Body of pancreas (tissue), 4 donors: ENCODE measurements at regions not wholly inside any gene's neighbourhood (a gene's known extent, or its start where the extent isn't known, plus 50 kb on each side); places are given as distances from the start of the nearest gene placed in this dataset.

Source experiments
- ATAC-seq: fragments of 150-250 bp; one replicate; pipeline ENCODE4 v1.9.1; 2016
- DNase-seq, 4 donors: peaks; one replicate each; pipeline ENCODE4 v3.0.0-alpha.2; 2019
- H3K27ac ChIP-seq, 4 donors: fragments of 200-600 bp; sonication (generic); 1 replicate in 3 of 4; 2 replicates in 1 of 4; pipeline versions ENCODE4 v1.5.1 to v1.6.1; 2016 to 2019; ENCODE audit warnings: mild to moderate bottlenecking in 1 of 4, mixed read lengths in 1 of 4, moderate library complexity in 1 of 4
- H3K27me3 ChIP-seq, 2 donors: fragments of 200-600 bp; sonication (generic); one replicate each; pipeline ENCODE4 v1.6.0; 2016; ENCODE audit warnings: mild to moderate bottlenecking in 1 of 2
- H3K36me3 ChIP-seq, 2 donors: fragments of 200-600 bp; sonication (generic); replicated peaks in 1 of 2; 2 replicates each; pipeline ENCODE4 v1.5.1; 2016; ENCODE audit warnings: low read depth in 2 of 2; ENCODE audit not compliant: insufficient read depth in 1 of 2
- H3K4me1 ChIP-seq: fragments of 200-600 bp; sonication (generic); one replicate; pipeline ENCODE4 v1.6.0; 2016
- H3K4me3 ChIP-seq, 2 donors: fragments of 200-600 bp; sonication (generic); 1 replicate in 1 of 2; 2 replicates in 1 of 2; pipeline ENCODE4 v1.5.1; 2016 to 2019
- H3K9me3 ChIP-seq, 3 donors: fragments of 200-600 bp; sonication (generic); 1 replicate in 2 of 3; 2 replicates in 1 of 3; pipeline ENCODE4 v1.5.1; 2016
- POLR2A ChIP-seq, 3 donors: fragments of 450-650 bp; IDR thresholded peaks; one replicate each; pipeline ENCODE4 v1.6.1; 2016; ENCODE audit warnings: antibody characterized with exemption in 3 of 3, mild to moderate bottlenecking in 2 of 3
- WGBS, 2 donors: methylation state at CpG; one replicate each; pipeline ENCODE4 v1.1.5; 2017; 5-methylcytosine and 5-hydroxymethylcytosine counted together
- intact Hi-C: fragments of 100-400 bp; cut with DNase I; formaldehyde crosslinking; loops from one replicate; pipeline ENCODE4 v1.15.1; 2023
- TF ChIP-seq, protein P1 (sequence below), 7 experiments: fragments of 450-650 bp in 4 of 7; fragments of 200-600 bp in 3 of 7; sonication (generic) in 3 of 7; IDR thresholded peaks; one replicate each; pipeline ENCODE4 v1.5.1; 2016 to 2019; ENCODE audit warnings: antibody characterized with exemption in 7 of 7

DNA sequence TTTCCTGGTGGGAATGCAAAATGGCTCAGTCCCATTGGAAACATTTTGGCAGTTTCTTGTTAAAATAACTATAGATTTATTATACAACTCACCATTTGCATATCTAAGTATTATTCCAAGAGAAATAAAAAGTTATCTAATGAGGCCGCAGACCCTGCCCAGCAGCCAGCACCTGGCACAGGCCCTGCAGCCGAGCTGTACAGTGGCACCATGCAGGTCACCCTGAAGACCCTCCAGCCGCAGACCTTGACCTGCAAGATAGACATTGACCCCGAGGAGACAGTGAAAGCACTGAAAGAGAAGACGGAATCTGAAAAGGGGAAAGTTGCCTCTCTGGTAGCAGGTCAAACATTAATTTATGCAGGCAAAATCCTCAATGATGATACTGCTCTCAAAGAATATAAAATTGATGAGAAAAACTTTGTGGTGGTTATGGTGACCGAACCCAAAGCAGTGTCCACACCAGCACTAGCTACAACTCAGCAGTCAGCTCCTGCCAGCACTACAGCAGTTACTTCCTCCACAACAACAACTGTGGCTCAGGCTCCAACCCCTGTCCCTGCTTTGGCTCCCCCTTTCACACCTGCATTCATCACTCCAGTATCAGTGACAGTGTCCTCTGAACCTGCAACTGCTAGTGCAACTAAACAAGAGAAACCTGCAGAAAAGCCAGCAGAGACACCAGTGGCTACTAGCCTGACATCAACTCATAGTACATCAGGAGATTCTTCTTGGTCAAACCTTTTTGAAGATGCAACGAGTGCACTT is 113.5 kb upstream of the SATB1 start:
- DNase-seq, result no peak
- TF ChIP-seq, protein P1, sequence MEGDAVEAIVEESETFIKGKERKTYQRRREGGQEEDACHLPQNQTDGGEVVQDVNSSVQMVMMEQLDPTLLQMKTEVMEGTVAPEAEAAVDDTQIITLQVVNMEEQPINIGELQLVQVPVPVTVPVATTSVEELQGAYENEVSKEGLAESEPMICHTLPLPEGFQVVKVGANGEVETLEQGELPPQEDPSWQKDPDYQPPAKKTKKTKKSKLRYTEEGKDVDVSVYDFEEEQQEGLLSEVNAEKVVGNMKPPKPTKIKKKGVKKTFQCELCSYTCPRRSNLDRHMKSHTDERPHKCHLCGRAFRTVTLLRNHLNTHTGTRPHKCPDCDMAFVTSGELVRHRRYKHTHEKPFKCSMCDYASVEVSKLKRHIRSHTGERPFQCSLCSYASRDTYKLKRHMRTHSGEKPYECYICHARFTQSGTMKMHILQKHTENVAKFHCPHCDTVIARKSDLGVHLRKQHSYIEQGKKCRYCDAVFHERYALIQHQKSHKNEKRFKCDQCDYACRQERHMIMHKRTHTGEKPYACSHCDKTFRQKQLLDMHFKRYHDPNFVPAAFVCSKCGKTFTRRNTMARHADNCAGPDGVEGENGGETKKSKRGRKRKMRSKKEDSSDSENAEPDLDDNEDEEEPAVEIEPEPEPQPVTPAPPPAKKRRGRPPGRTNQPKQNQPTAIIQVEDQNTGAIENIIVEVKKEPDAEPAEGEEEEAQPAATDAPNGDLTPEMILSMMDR (IDR thresholded peaks at IDR 0.05), result no peak
- TF ChIP-seq POLR2A (IDR thresholded peaks at IDR 0.05), result no peak
- Histone ChIP-seq H3K27ac (no peak overlapping the region), H3K4me3 (no peak overlapping the region), H3K4me1 (no peaks in the 10 kb centered on the region), H3K36me3 (no peaks in the 10 kb centered on the region), H3K27me3 (no peaks in the 10 kb centered on the region), H3K9me3 (no peaks in the 10 kb centered on the region)
- 71 to 75% methylated on average over 7 of the region's 7 CpGs for WGBS, 2 donors
- intact Hi-C loops, result no loop called here
- no peak for ATAC-seq

- Histone ChIP-seq H3K9me3 (no peaks in the 10 kb centered on the region), H3K36me3 (no peaks in the 10 kb centered on the region), H3K4me3 (no peak overlapping the region), H3K27ac (no peak overlapping the region), H3K4me1 (no peaks in the 10 kb centered on the region), H3K27me3 (no peaks in the 10 kb centered on the region)
- no peak for ATAC-seq
- DNase-seq, result no peak
- TF ChIP-seq, protein P1 (IDR thresholded peaks at IDR 0.05), result no peak
- TF ChIP-seq POLR2A (IDR thresholded peaks at IDR 0.05), result no peak
- 91 to 98% methylated on average over 2 of the region's 2 CpGs for WGBS, 2 donors
- intact Hi-C loops, result no loop called here
Observed at GRCh38 chr3:18533039-18533438, 107.9 kb upstream of the SATB1 start.

DNA sequence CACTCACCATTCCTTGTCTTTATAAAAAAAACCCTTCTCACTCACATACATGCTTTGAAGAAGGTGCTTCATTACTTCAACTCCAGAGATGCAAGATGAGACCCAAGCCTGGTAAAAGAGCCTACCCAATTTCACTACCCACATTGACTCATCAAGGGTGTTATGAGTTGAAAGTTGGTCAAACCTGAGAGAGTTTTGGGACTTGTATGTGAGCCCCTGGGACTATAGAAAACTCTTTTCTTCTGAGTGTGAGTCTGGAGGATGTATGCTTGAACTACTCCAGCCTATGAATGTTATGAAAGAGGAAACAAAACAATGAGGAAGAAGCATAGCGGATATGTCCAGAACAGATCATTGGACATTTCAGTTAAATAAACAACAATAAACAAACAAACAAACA is 106.5 kb upstream of the SATB1 start:
- H3K4me1 ChIP-seq, result no peaks in the 10 kb centered on the region
- no peaks in the 10 kb centered on the region for H3K9me3 ChIP-seq
- no peak for TF ChIP-seq POLR2A (IDR thresholded peaks at IDR 0.05)
- TF ChIP-seq, protein P1 (IDR thresholded peaks at IDR 0.05), result no peak
- H3K36me3 ChIP-seq, result no peaks in the 10 kb centered on the region
- no peak overlapping the region for H3K4me3 ChIP-seq
- no peak overlapping the region for H3K27ac ChIP-seq
- intact Hi-C loops, result no loop called here
- DNase-seq (no peak), ATAC-seq (no peak)
- WGBS, 2 donors, result 89 to 93% methylated on average over 1 of the region's 1 CpG
- no peaks in the 10 kb centered on the region for H3K27me3 ChIP-seq

DNA sequence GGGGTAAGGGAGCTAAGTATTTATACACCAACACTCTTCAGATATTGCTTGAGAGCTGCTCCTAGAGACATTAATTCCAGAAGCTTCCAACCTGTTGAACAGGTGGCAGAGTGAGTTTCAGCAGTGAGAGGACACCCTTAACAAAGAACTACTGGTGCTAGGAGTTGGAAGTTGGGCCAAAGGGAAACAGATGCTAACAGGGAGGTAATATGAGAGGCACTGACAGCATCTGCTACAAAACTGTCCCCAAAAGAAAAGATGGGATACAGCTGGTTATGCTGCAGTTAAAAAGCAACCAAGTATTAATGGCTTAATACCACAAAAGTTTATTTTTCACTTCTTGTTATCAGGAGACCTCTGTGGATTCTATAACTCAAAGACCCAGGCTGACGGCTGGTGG is 104.5 kb upstream of the SATB1 start:
- intact Hi-C loops, result no loop called here
- ATAC-seq (no peak), DNase-seq (no peak)
- 74 to 95% methylated on average over 1 of the region's 1 CpG for WGBS, 2 donors
- Histone ChIP-seq H3K36me3 (no peaks in the 10 kb centered on the region), H3K27ac (no peak overlapping the region), H3K27me3 (no peaks in the 10 kb centered on the region), H3K9me3 (no peaks in the 10 kb centered on the region), H3K4me1 (no peaks in the 10 kb centered on the region), H3K4me3 (no peak overlapping the region)
- no peak for TF ChIP-seq POLR2A (IDR thresholded peaks at IDR 0.05)
- TF ChIP-seq, protein P1 (IDR thresholded peaks at IDR 0.05), result no peak

GRCh38 chr3:18527691-18528090 is 102.6 kb upstream of the SATB1 start:
- Histone ChIP-seq H3K4me1 (no peaks in the 10 kb centered on the region), H3K4me3 (no peak overlapping the region), H3K27ac (no peak overlapping the region), H3K27me3 (no peaks in the 10 kb centered on the region), H3K9me3 (no peaks in the 10 kb centered on the region), H3K36me3 (no peaks in the 10 kb centered on the region)
- no peak for ATAC-seq
- no peak for TF ChIP-seq POLR2A (IDR thresholded peaks at IDR 0.05)
- TF ChIP-seq, protein P1 (IDR thresholded peaks at IDR 0.05), result no peak
- intact Hi-C loops, result no loop called here
- DNase-seq, result no peak
